ENCODE measurements at regions not wholly inside any gene's neighbourhood (a gene's known extent, or its start where the extent isn't known, plus 50 kb on each side); places are given as distances from the start of the nearest gene placed in this dataset.

GRCh38 chr2:2836343-2837070, 505.4 kb upstream of the MYT1L start:
- Histone ChIP-seq H3K36me3 (replicated peaks in 1 of 2; ENCODE audit: control insufficient read depth in 1 of 2, insufficient read depth in 2 of 2, low read length in 1 of 2) (no peaks in the 10 kb centered on the region), H3K4me1 (ENCODE audit: control insufficient read depth in 1 of 2, insufficient read depth in 2 of 2, low read depth in 1 of 2, low read length in 1 of 2) (peaks cover 0 to 37% of the 10 kb centered on the region in 2 experiments; a peak in 1 of 4 replicates), H3K27ac (ENCODE audit: low read depth in 2 of 2, low read length in 1 of 2) (no peak overlapping the region), H3K9me2 (no peaks in the 10 kb centered on the region), H3K4me2 (no peak overlapping the region), H3K9ac (no peak overlapping the region), H3K4me3 (ENCODE audit: low read depth in 2 of 2, low read length in 1 of 2) (no peak overlapping the region), H4K20me1 (ENCODE audit: insufficient read depth) (no peaks in the 10 kb centered on the region), H3K79me2 (ENCODE audit: insufficient read depth) (no peaks in the 10 kb centered on the region), H3K9me3 (no peaks in the 10 kb centered on the region), H3F3A (replicated peaks; ENCODE audit: insufficient read depth) (no peaks in the 10 kb centered on the region), H3K27me3 (ENCODE audit: insufficient read depth) (no peaks in the 10 kb centered on the region), H2AFZ (ENCODE audit: low read depth) (no peak overlapping the region)
- DNase-seq, result no peak
- WGBS (ENCODE audit: low lambda C conversion rate), result 67% methylated on average over 5 of the region's 5 CpGs
- CTCF ChIA-PET, result interaction anchor here (2.1 kb wide), 1 partner anchor 10 kb away, joined by 8 read pairs; no protein-coding TSS in a partner anchor
- POLR2A ChIA-PET, result no interaction called here
- TF ChIP-seq SMC3 (IDR thresholded peaks at IDR 0.05; ENCODE audit: low read depth, low read length) (no peak), RXRA (IDR thresholded peaks at IDR 0.05; ENCODE audit: borderline replicate concordance, low read depth) (no peak), USF2 (IDR thresholded peaks at IDR 0.05; ENCODE audit: borderline replicate concordance, low read depth, low read length) (no peak), PBX3 (IDR thresholded peaks at IDR 0.05) (no peak), SIN3A (IDR thresholded peaks at IDR 0.05; ENCODE audit: borderline replicate concordance, low read depth, low read length) (no peak), TCF12 (IDR thresholded peaks at IDR 0.05) (no peak), ELF1 (IDR thresholded peaks at IDR 0.05) (no peak), USF1 (IDR thresholded peaks at IDR 0.05; ENCODE audit: borderline replicate concordance, low read depth) (no peak), NRF1 (IDR thresholded peaks at IDR 0.05; ENCODE audit: low read depth, low read length) (no peak), RFX5 (IDR thresholded peaks at IDR 0.05; ENCODE audit: low read length) (no peak), POLR2AphosphoS5 (IDR thresholded peaks at IDR 0.05; ENCODE audit: low read depth, low read length) (no peak), MAX (IDR thresholded peaks at IDR 0.05; ENCODE audit: low read depth) (no peak)

GRCh38 chr2:2834516-2835254, 503.6 kb upstream of the MYT1L start:
- H3K36me3 ChIP-seq (replicated peaks in 1 of 2; ENCODE audit: control insufficient read depth in 1 of 2, insufficient read depth in 2 of 2, low read length in 1 of 2), result no peaks in the 10 kb centered on the region
- no peak overlapping the region for H3K4me3 ChIP-seq (ENCODE audit: low read depth in 2 of 2, low read length in 1 of 2)
- TF ChIP-seq IRF3 (IDR thresholded peaks at IDR 0.05; ENCODE audit: low read depth, low read length) (no peak), EZH2phosphoT487 (IDR thresholded peaks at IDR 0.05; ENCODE audit: borderline replicate concordance, low read depth) (no peak), TEAD4 (IDR thresholded peaks at IDR 0.05; ENCODE audit: borderline replicate concordance, insufficient read depth) (no peak), FOSL2 (IDR thresholded peaks at IDR 0.05; ENCODE audit: borderline replicate concordance, low read depth) (no peak), JUND (IDR thresholded peaks at IDR 0.05) (no peak), ZBTB33 (IDR thresholded peaks at IDR 0.05; ENCODE audit: borderline replicate concordance, low read depth) (no peak), SMC3 (IDR thresholded peaks at IDR 0.05; ENCODE audit: low read depth, low read length) (no peak), MEF2A (IDR thresholded peaks at IDR 0.05; ENCODE audit: borderline replicate concordance, low read depth) (no peak), RFX5 (IDR thresholded peaks at IDR 0.05; ENCODE audit: low read length) (no peak), EP300 (IDR thresholded peaks at IDR 0.05; ENCODE audit: borderline replicate concordance in 1 of 2, low read depth in 1 of 2, low read length in 1 of 2) (no peak), RXRA (IDR thresholded peaks at IDR 0.05; ENCODE audit: borderline replicate concordance, low read depth) (no peak)

More at GRCh38 chr2:2834516-2835254, 503.6 kb upstream of the MYT1L start:
- H3K4me1 ChIP-seq (ENCODE audit: control insufficient read depth in 1 of 2, insufficient read depth in 2 of 2, low read depth in 1 of 2, low read length in 1 of 2), result peaks cover 0 to 27% of the 10 kb centered on the region in 2 experiments; a peak in 1 of 4 replicates
- ChIA-PET CTCF (interaction anchor here (1.0 kb wide), 3 partner anchors 11 to 140 kb away, joined by 3 to 4 read pairs (median 3); no protein-coding TSS in a partner anchor), POLR2A (interaction anchor here (2.1 kb wide), 1 partner anchor 12 kb away, joined by 7 read pairs; no protein-coding TSS in a partner anchor)
- H3K9me2 ChIP-seq, result no peaks in the 10 kb centered on the region
- H3F3A ChIP-seq (replicated peaks; ENCODE audit: insufficient read depth), result no peaks in the 10 kb centered on the region
- DNase-seq, result peak; percentile 69
- no peaks in the 10 kb centered on the region for H3K27me3 ChIP-seq (ENCODE audit: insufficient read depth)
- peak overlapping the region in 1 of 2 experiments; percentile 66; a peak in 2 of 4 replicates for H3K27ac ChIP-seq (ENCODE audit: low read depth in 2 of 2, low read length in 1 of 2)
- 29% methylated on average over 10 of the region's 10 CpGs for WGBS (ENCODE audit: low lambda C conversion rate)
- no peaks in the 10 kb centered on the region for H3K79me2 ChIP-seq (ENCODE audit: insufficient read depth)
- H2AFZ ChIP-seq (ENCODE audit: low read depth), result no peak overlapping the region
- no peaks in the 10 kb centered on the region for H3K9me3 ChIP-seq
- H3K9ac ChIP-seq, result no peak overlapping the region
- no peaks in the 10 kb centered on the region for H4K20me1 ChIP-seq (ENCODE audit: insufficient read depth)
- H3K4me2 ChIP-seq, result no peak overlapping the region
